MCF 10A (cell line): ENCODE measurements at regions not wholly inside any gene's neighbourhood (a gene's known extent, or its start where the extent isn't known, plus 50 kb on each side); places are given as distances from the start of the nearest gene placed in this dataset.

Experiments
- BruUV-seq: library from RNA; stranded (reverse); fragments of 400-500 nt; replicated peaks from 2 replicates; lab custom pipeline; 2021; lab: Mats Ljungman, UMichigan
- CTCF ChIA-PET: fragments of 300-600 bp; sonication (Branson Sonifier 250); formaldehyde crosslinking; extraction: SDS; loops from one replicate; lab custom pipeline; 2021; ENCODE audit warnings: antibody characterized with exemption, inconsistent platforms; lab: Yijun Ruan, JAX
- POLR2A ChIA-PET: fragments of 300-600, 350-650 bp; sonication (Branson Sonifier 250); formaldehyde crosslinking; extraction: SDS; loops from one replicate; lab custom pipeline; 2020; ENCODE audit warnings: antibody characterized with exemption, inconsistent platforms; lab: Yijun Ruan, JAX
- DNase-seq: peaks from one replicate; pipeline ENCODE4 v3.0.0-alpha.2; 2018; ENCODE audit not compliant: unreplicated experiment
- H3K27ac Mint-ChIP-seq: one replicate; pipeline ENCODE4 v1.8.0; 2022; ENCODE audit warnings: mild to moderate bottlenecking, low read depth, mixed read lengths; ENCODE audit not compliant: unreplicated experiment
- H3K27me3 Mint-ChIP-seq: one replicate; pipeline ENCODE4 v1.8.0; 2022; ENCODE audit warnings: mixed read lengths; ENCODE audit not compliant: insufficient read depth, unreplicated experiment
- H3K36me3 Mint-ChIP-seq: one replicate; pipeline ENCODE4 v1.8.0; 2022; ENCODE audit warnings: mild to moderate bottlenecking, moderate library complexity, mixed read lengths; ENCODE audit not compliant: insufficient read depth, unreplicated experiment
- H3K4me1 Mint-ChIP-seq: one replicate; pipeline ENCODE4 v1.8.0; 2022; ENCODE audit warnings: mixed read lengths; ENCODE audit not compliant: insufficient read depth, unreplicated experiment
- H3K4me3 Mint-ChIP-seq: one replicate; pipeline ENCODE4 v1.8.0; 2022; ENCODE audit warnings: mild to moderate bottlenecking, moderate library complexity, mixed read lengths; ENCODE audit not compliant: unreplicated experiment
- H3K9me3 Mint-ChIP-seq: one replicate; pipeline ENCODE4 v1.8.0; 2022; ENCODE audit warnings: mixed read lengths; ENCODE audit not compliant: unreplicated experiment
- CTCF ChIP-seq: fragments of 200-600 bp; IDR thresholded peaks from one replicate; pipeline ENCODE4 v1.8.0; 2022; ENCODE audit warnings: antibody characterized with exemption, mild to moderate bottlenecking; ENCODE audit not compliant: unreplicated experiment
- intact Hi-C: fragments of 100-400 bp; cut with micrococcal nuclease; formaldehyde crosslinking; loops from 2 replicates; pipeline ENCODE4 v1.14.1; 2022

DNA sequence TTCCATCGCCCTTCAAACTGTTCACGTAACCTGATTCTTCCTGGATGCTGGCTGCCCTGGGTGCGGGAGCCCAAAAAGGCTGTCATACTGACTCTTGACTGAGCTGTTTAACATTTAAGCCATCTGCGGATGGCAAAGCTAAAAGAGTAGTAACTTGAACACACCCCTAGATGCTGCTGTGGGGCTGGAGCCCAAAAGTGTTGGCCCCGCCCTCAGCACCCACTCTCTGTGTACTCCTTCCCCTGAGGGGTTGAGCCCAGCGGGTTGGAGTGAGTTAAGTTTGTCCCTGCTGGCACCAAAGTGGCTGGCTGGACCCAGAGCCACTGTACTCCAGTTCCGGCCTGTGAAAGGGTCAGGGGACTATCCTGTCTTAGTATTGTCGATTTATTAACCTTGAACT is 640.6 kb downstream of the PTPRU start:
- no peak for TF ChIP-seq CTCF
- Mint-ChIP-seq H3K27ac (no peak overlapping the region), H3K9me3 (no peaks in the 10 kb centered on the region), H3K36me3 (no peaks in the 10 kb centered on the region), H3K27me3 (peaks cover 16% of the 10 kb centered on the region), H3K4me3 (no peak overlapping the region), H3K4me1 (peaks cover 6% of the 10 kb centered on the region)
- no TSS peak for BruUV-seq
- DNase-seq = no peak
- CTCF ChIA-PET = interaction anchor here (0.6 kb wide), 1 partner anchor 831 kb away, joined by 4 read pairs; no protein-coding TSS in a partner anchor
- intact Hi-C loops = no loop called here
- POLR2A ChIA-PET = no interaction called here

DNA sequence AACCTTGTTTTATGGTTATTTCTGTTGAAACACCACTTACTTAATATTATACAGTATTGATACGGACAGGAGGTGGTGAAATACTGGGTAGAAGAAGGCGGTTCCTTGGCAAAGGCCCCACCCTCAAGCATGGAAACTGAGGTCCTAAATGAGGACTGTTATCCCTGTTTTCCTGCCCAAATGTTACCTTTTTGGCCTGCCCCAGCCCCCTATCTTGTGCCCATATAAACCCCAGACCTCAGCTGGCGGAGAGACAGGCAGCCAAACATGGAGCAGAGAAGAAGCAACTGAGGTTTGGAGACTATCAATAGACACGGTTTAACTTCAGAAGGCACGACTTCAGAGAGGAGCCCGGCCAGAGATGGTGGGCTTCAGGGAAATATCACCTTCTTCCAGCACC is 640.1 kb downstream of the PTPRU start:
- ChIA-PET POLR2A (no interaction called here), CTCF (interaction anchor here (0.6 kb wide), 1 partner anchor 831 kb away, joined by 4 read pairs; no protein-coding TSS in a partner anchor)
- Mint-ChIP-seq H3K27me3 (peaks cover 20% of the 10 kb centered on the region), H3K36me3 (no peaks in the 10 kb centered on the region), H3K27ac (no peak overlapping the region), H3K4me1 (peaks cover 6% of the 10 kb centered on the region), H3K9me3 (no peaks in the 10 kb centered on the region), H3K4me3 (no peak overlapping the region)
- DNase-seq = no peak
- intact Hi-C loops = no loop called here
- no peak for TF ChIP-seq CTCF
- BruUV-seq = no TSS peak

- no TSS peak for BruUV-seq
- no peaks in the 10 kb centered on the region for H3K36me3 Mint-ChIP-seq
- H3K4me3 Mint-ChIP-seq = no peak overlapping the region
- peaks cover 20% of the 10 kb centered on the region for H3K27me3 Mint-ChIP-seq
- H3K9me3 Mint-ChIP-seq = no peaks in the 10 kb centered on the region
- peaks cover 6% of the 10 kb centered on the region for H3K4me1 Mint-ChIP-seq
- peak; percentile 65 for DNase-seq
- CTCF ChIA-PET = interaction anchor here (0.6 kb wide), 1 partner anchor 632 kb away, joined by 4 read pairs; no protein-coding TSS in a partner anchor
- TF ChIP-seq CTCF = no peak
- no peak overlapping the region for H3K27ac Mint-ChIP-seq
- intact Hi-C loops = no loop called here
- POLR2A ChIA-PET = no interaction called here
Measured at GRCh38 chr1:29875557-29876028, 639.3 kb downstream of the PTPRU start.

DNA sequence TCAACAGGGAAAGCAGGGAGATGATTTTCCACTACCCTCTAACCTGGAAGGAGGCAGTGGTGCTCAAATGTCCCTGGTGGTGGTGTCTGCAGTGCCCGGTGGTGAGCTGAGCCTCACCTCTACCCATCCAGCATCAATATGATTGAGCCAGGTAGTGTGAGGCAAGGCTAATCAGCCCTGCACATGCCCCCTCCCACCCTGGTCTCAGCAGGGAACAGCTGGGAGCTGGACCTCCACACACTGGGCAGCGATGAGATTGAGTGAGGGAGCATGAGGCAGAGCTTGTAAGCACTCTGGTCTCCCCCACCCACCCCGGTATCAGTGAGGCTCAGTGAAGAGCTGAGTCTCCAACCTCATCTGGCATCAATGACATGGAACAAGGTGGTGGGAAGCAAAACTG is 634.3 kb downstream of the PTPRU start:
- H3K36me3 Mint-ChIP-seq = no peaks in the 10 kb centered on the region
- no peak for DNase-seq
- POLR2A ChIA-PET = no interaction called here

More for the DNA sequence above, 634.3 kb downstream of the PTPRU start:
- Mint-ChIP-seq H3K27ac (no peak overlapping the region), H3K9me3 (no peaks in the 10 kb centered on the region), H3K4me3 (no peak overlapping the region), H3K4me1 (peaks cover 2% of the 10 kb centered on the region), H3K27me3 (peaks cover 49% of the 10 kb centered on the region)
- intact Hi-C loops = no loop called here
- no TSS peak for BruUV-seq
- CTCF ChIA-PET = interaction anchor here (0.5 to 1.3 kb wide), 2 partner anchors 10 to 634 kb away, joined by 5 to 6 read pairs; no protein-coding TSS in a partner anchor
- TF ChIP-seq CTCF = no peak
